Limb (tissue), 2 donors: ENCODE measurements at regions not wholly inside any gene's neighbourhood (a gene's known extent, or its start where the extent isn't known, plus 50 kb on each side); places are given as distances from the start of the nearest gene placed in this dataset.
"Not testable (repeated sequence)": the region's sequence is repeated elsewhere in the genome, so short reads cannot be mapped to it uniquely, and the experiment has no call there.

Experiments
- DNase-seq, 2 donors: peaks; one replicate each; pipeline ENCODE4 v3.0.0-alpha.2; 2016; ENCODE audit errors: extremely low spot score in 2 of 2

GRCh38 chr5:102154791-102155605 lies 141.1 kb downstream of the SLCO4C1 start:
- DNase-seq: peak in 1 of 2 donors; percentile 21

GRCh38 chr5:102154291-102154690 lies 141.8 kb downstream of the SLCO4C1 start:
- DNase-seq: no peak

GRCh38 chr5:102153003-102153759 lies 142.9 kb downstream of the SLCO4C1 start:
- peak in 1 of 2 donors; percentile 34 for DNase-seq

- DNase-seq: no peak
Observed at GRCh38 chr5:102139029-102139428, 157.1 kb downstream of the SLCO4C1 start.

GRCh38 chr5:102138243-102138653 lies 157.8 kb downstream of the SLCO4C1 start:
- no peak for DNase-seq

- no peak for DNase-seq
Observed at GRCh38 chr5:102130890-102131289, 165.2 kb downstream of the SLCO4C1 start.

GRCh38 chr5:102130386-102130785 lies 165.7 kb downstream of the SLCO4C1 start:
- no peak for DNase-seq

- no peak for DNase-seq
Observed at GRCh38 chr5:102119252-102119651, 176.8 kb downstream of the SLCO4C1 start.

- DNase-seq: no peak
Observed at GRCh38 chr5:102115736-102116135, 180.3 kb downstream of the SLCO4C1 start.

- DNase-seq: no peak
Observed at GRCh38 chr5:102114525-102115069, 181.5 kb downstream of the SLCO4C1 start.

GRCh38 chr5:102107865-102108264 lies 188.2 kb downstream of the SLCO4C1 start:
- no peak for DNase-seq

- DNase-seq: no peak
Observed at GRCh38 chr5:102106599-102106998, 189.5 kb downstream of the SLCO4C1 start.

- DNase-seq: no peak
Observed at GRCh38 chr5:102099766-102100331, 196.2 kb downstream of the SLCO4C1 start.

GRCh38 chr5:102099083-102099482 lies 197.0 kb downstream of the SLCO4C1 start:
- DNase-seq: not testable (repeated sequence)

- not testable (repeated sequence) for DNase-seq
Observed at GRCh38 chr5:102098606-102099005, 197.5 kb downstream of the SLCO4C1 start.

- DNase-seq: no peak
Observed at GRCh38 chr5:102090770-102091169, 205.3 kb downstream of the SLCO4C1 start.

- DNase-seq: no peak
Observed at GRCh38 chr5:102089883-102090282, 206.2 kb downstream of the SLCO4C1 start.

- no peak for DNase-seq
Observed at GRCh38 chr5:102087906-102088305, 208.2 kb downstream of the SLCO4C1 start.

- DNase-seq: no peak
Observed at GRCh38 chr5:102080288-102080687, 215.8 kb downstream of the SLCO4C1 start.

- DNase-seq: no peak
Observed at GRCh38 chr5:102077920-102078319, 218.2 kb downstream of the SLCO4C1 start.

GRCh38 chr5:102069974-102070373 lies 226.1 kb downstream of the SLCO4C1 start:
- DNase-seq: no peak

GRCh38 chr5:102068870-102069269 lies 227.2 kb downstream of the SLCO4C1 start:
- no peak for DNase-seq
